H9 (cell line): ENCODE measurements at regions not wholly inside any gene's neighbourhood (a gene's known extent, or its start where the extent isn't known, plus 50 kb on each side); places are given as distances from the start of the nearest gene placed in this dataset.

Experiments
- DNase-seq: peaks from one replicate; pipeline ENCODE4 v3.0.0-alpha.2; 2017
- H2AFZ ChIP-seq: one replicate; pipeline ENCODE4 v1.6.1; 2013; ENCODE audit warnings: mild to moderate bottlenecking, low read length, control low read depth, moderate library complexity
- H2AK5ac ChIP-seq: 2 replicates; pipeline ENCODE4 v1.6.1; 2013; ENCODE audit warnings: low read length, control low read depth, mixed read lengths; ENCODE audit not compliant: insufficient read length
- H2BK120ac ChIP-seq: one replicate; pipeline ENCODE4 v1.6.1; 2013; ENCODE audit warnings: low read depth, mild to moderate bottlenecking, low read length, control low read depth, inconsistent platforms; ENCODE audit not compliant: poor library complexity, severe bottlenecking
- H2BK12ac ChIP-seq: 2 replicates; pipeline ENCODE4 v1.6.1; 2013; ENCODE audit warnings: low read length, control low read depth, mixed read lengths, low read depth; ENCODE audit not compliant: insufficient read length
- H2BK15ac ChIP-seq: 2 replicates; pipeline ENCODE4 v1.6.1; 2013; ENCODE audit warnings: low read depth, low read length, control low read depth
- H2BK20ac ChIP-seq: one replicate; pipeline ENCODE4 v1.6.1; 2013; ENCODE audit warnings: low read depth, mild to moderate bottlenecking, low read length, control low read depth, inconsistent platforms; ENCODE audit not compliant: poor library complexity, severe bottlenecking
- H2BK5ac ChIP-seq: 2 replicates; pipeline ENCODE4 v1.6.1; 2013; ENCODE audit warnings: low read length, control low read depth, mixed read lengths; ENCODE audit not compliant: insufficient read length
- H3K14ac ChIP-seq: 2 replicates; pipeline ENCODE4 v1.6.1; 2013; ENCODE audit warnings: low read length, control low read depth; ENCODE audit not compliant: insufficient read depth
- H3K18ac ChIP-seq: 2 replicates; pipeline ENCODE4 v1.6.1; 2013; ENCODE audit warnings: low read depth, mild to moderate bottlenecking, mixed read lengths, low read length, control low read depth; ENCODE audit not compliant: insufficient read length
- H3K23ac ChIP-seq: 2 replicates; pipeline ENCODE4 v1.6.1; 2013; ENCODE audit warnings: low read length, control low read depth, mixed read lengths, low read depth; ENCODE audit not compliant: insufficient read length
- H3K23me2 ChIP-seq: 2 replicates; pipeline ENCODE4 v1.6.1; 2013; ENCODE audit warnings: low read depth, mild to moderate bottlenecking, mixed read lengths, low read length, control low read depth; ENCODE audit not compliant: insufficient read length, poor library complexity, severe bottlenecking
- H3K27ac ChIP-seq: 2 replicates; pipeline ENCODE4 v1.5.1; 2013; ENCODE audit warnings: low read length, control low read depth, mixed read lengths, low read depth; ENCODE audit not compliant: insufficient read length
- H3K27me3 ChIP-seq: 2 replicates; pipeline ENCODE4 v1.6.1; 2013; ENCODE audit warnings: low read length, control low read depth, inconsistent platforms; ENCODE audit not compliant: insufficient read depth
- H3K4ac ChIP-seq: 2 replicates; pipeline ENCODE4 v1.6.1; 2013; ENCODE audit warnings: low read depth, mild to moderate bottlenecking, control low read depth, inconsistent platforms, low read length, moderate library complexity
- H3K4me1 ChIP-seq: 2 replicates; pipeline ENCODE4 v1.6.1; 2013; ENCODE audit warnings: low read length, control low read depth, inconsistent platforms; ENCODE audit not compliant: insufficient read depth
- H3K4me2 ChIP-seq: 2 replicates; pipeline ENCODE4 v1.6.1; 2013; ENCODE audit warnings: low read length, control low read depth, mixed read lengths; ENCODE audit not compliant: insufficient read length, insufficient read depth
- H3K56ac ChIP-seq: 2 replicates; pipeline ENCODE4 v1.6.1; 2013; ENCODE audit warnings: low read depth, mild to moderate bottlenecking, mixed read lengths, low read length, control low read depth; ENCODE audit not compliant: insufficient read length
- H3K79me1 ChIP-seq: 2 replicates; pipeline ENCODE4 v1.6.1; 2013; ENCODE audit warnings: low read depth, mild to moderate bottlenecking, moderate library complexity, low read length, control low read depth, inconsistent platforms; ENCODE audit not compliant: insufficient read depth, poor library complexity, severe bottlenecking
- H3K79me2 ChIP-seq: 2 replicates; pipeline ENCODE4 v1.6.1; 2013; ENCODE audit warnings: low read length, control low read depth, inconsistent platforms; ENCODE audit not compliant: insufficient read depth
- H3K9ac ChIP-seq: 2 replicates; pipeline ENCODE4 v1.6.1; 2013; ENCODE audit warnings: low read length, control low read depth, mixed read lengths; ENCODE audit not compliant: insufficient read length; ENCODE audit errors: extremely low read depth
- H3K9me3 ChIP-seq: one replicate; pipeline ENCODE4 v1.6.1; 2013; ENCODE audit warnings: low read depth, low read length, inconsistent platforms; ENCODE audit not compliant: control insufficient read depth
- H3T11ph ChIP-seq: one replicate; pipeline ENCODE4 v1.6.1; 2013; ENCODE audit warnings: mild to moderate bottlenecking, low read length, control low read depth, inconsistent platforms
- H4K20me1 ChIP-seq: one replicate; pipeline ENCODE4 v1.6.1; 2013; ENCODE audit not compliant: control insufficient read depth, insufficient read length, insufficient read depth
- H4K5ac ChIP-seq: 2 replicates; pipeline ENCODE4 v1.6.1; 2013; ENCODE audit warnings: low read depth, mild to moderate bottlenecking, mixed read lengths, low read length, control low read depth; ENCODE audit not compliant: insufficient read length
- H4K8ac ChIP-seq: replicated peaks from 2 replicates; pipeline ENCODE4 v1.6.1; 2013; ENCODE audit warnings: low read length, control low read depth, mixed read lengths, low read depth; ENCODE audit not compliant: insufficient read length
- H4K91ac ChIP-seq: 2 replicates; pipeline ENCODE4 v1.6.1; 2013; ENCODE audit warnings: low read depth, mild to moderate bottlenecking, moderate library complexity, mixed read lengths, low read length, control low read depth; ENCODE audit not compliant: insufficient read length
- H3K27ac Mint-ChIP-seq, 3 experiments: 2 replicates in 2 of 3; 3 replicates in 1 of 3; pipeline ENCODE4 v1.8.0; 2020 to 2021; ENCODE audit warnings: mixed read lengths in 3 of 3, mild to moderate bottlenecking in 1 of 3, moderate library complexity in 1 of 3
- H3K27me3 Mint-ChIP-seq: 2 replicates; pipeline ENCODE4 v1.8.0; 2021; ENCODE audit warnings: low read depth, mild to moderate bottlenecking, moderate library complexity, mixed read lengths
- H3K36me3 Mint-ChIP-seq, 3 experiments: 2 replicates in 2 of 3; 3 replicates in 1 of 3; pipeline ENCODE4 v1.8.0; 2020 to 2021; ENCODE audit warnings: low read depth in 3 of 3, mixed read lengths in 3 of 3; ENCODE audit not compliant: insufficient read depth in 1 of 3
- H3K4me1 Mint-ChIP-seq, 2 experiments: 2 replicates each; pipeline ENCODE4 v1.8.0; 2020; ENCODE audit warnings: mixed read lengths in 2 of 2
- H3K4me3 Mint-ChIP-seq, 2 experiments: 2 replicates in 1 of 2; 3 replicates in 1 of 2; pipeline ENCODE4 v1.8.0; 2020 to 2021; ENCODE audit warnings: mild to moderate bottlenecking in 2 of 2, mixed read lengths in 2 of 2, moderate library complexity in 1 of 2
- H3K9me3 Mint-ChIP-seq, 2 experiments: 2 replicates in 1 of 2; 3 replicates in 1 of 2; pipeline ENCODE4 v1.8.0; 2020; ENCODE audit warnings: mild to moderate bottlenecking in 2 of 2, mixed read lengths in 2 of 2, moderate library complexity in 1 of 2
- WGBS: extraction: QIAGEN DNeasy Blood & Tissue Kit; methylation state at CpG from one replicate; pipeline ENCODE4 v1.1.7; 2013; ENCODE audit warnings: missing lambda C conversion rate, low lambda C conversion rate, mixed read lengths; ENCODE audit not compliant: insufficient read length; ENCODE audit errors: extremely low coverage; 5-methylcytosine and 5-hydroxymethylcytosine counted together
- TF ChIP-seq, protein P1 (sequence below): fragments of 200-600 bp; sonication (generic); conservative IDR thresholded peaks from 3 replicates; pipeline ENCODE4 v1.8.0; 2021; ENCODE audit warnings: antibody characterized with exemption, mild to moderate bottlenecking

DNA sequence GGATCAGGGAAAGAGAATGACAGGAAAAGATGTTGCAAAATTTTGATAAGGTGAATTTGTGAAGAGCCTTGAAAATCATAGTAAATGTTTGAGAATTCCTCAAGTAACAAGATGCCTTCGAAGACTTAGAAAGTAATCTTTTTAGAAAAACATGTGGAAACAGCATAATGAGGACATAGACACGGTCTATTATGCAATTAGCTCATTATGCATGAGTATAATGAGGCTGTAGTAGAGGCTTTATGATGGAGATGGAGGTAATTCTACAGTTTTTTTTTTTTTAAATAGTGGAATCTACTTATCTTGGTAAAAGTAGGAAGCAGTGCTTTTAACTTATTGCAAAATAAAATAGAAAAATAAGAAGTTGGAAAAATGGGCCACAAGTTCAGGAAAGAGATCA is 1329.1 kb upstream of the SPRY2 start:
- no peak overlapping the region for H4K5ac ChIP-seq
- H3K27me3 ChIP-seq: no peaks in the 10 kb centered on the region
- no peaks in the 10 kb centered on the region for H3K79me1 ChIP-seq
- Mint-ChIP-seq H3K36me3 (no peaks in the 10 kb centered on the region; a peak in 1 of 7 replicates), H3K4me3 (no peak overlapping the region; a peak in 1 of 5 replicates), H3K27ac (peak overlapping the region; percentile 0 to 65 (median 13); a peak in 5 of 7 replicates), H3K4me1 (peaks cover 27% of the 10 kb centered on the region in 2 experiments), H3K9me3 (no peaks in the 10 kb centered on the region), H3K27me3 (no peaks in the 10 kb centered on the region)
- no peak overlapping the region for H4K91ac ChIP-seq
- H2BK15ac ChIP-seq: no peak overlapping the region
- no peaks in the 10 kb centered on the region for H4K20me1 ChIP-seq
- H3K56ac ChIP-seq: no peak overlapping the region
- H4K8ac ChIP-seq: no peak overlapping the region
- H2BK120ac ChIP-seq: no peak overlapping the region
- H3K23ac ChIP-seq: no peak overlapping the region
- no peak overlapping the region for H2BK5ac ChIP-seq
- H3K23me2 ChIP-seq: no peaks in the 10 kb centered on the region
- DNase-seq: no peak
- H3K27ac ChIP-seq: no peak overlapping the region
- H3K4me1 ChIP-seq: peaks cover 4% of the 10 kb centered on the region; the same call in 1 of the 2 replicates
- H3K18ac ChIP-seq: no peak overlapping the region
- H2AK5ac ChIP-seq: no peak overlapping the region
- no peak overlapping the region for H2BK12ac ChIP-seq
- H3K9ac ChIP-seq: no peak overlapping the region
- no peak overlapping the region for H2AFZ ChIP-seq
- H3K4ac ChIP-seq: no peak overlapping the region
- H3K9me3 ChIP-seq: no peaks in the 10 kb centered on the region
- no peak overlapping the region for H3K14ac ChIP-seq
- TF ChIP-seq, protein P1, sequence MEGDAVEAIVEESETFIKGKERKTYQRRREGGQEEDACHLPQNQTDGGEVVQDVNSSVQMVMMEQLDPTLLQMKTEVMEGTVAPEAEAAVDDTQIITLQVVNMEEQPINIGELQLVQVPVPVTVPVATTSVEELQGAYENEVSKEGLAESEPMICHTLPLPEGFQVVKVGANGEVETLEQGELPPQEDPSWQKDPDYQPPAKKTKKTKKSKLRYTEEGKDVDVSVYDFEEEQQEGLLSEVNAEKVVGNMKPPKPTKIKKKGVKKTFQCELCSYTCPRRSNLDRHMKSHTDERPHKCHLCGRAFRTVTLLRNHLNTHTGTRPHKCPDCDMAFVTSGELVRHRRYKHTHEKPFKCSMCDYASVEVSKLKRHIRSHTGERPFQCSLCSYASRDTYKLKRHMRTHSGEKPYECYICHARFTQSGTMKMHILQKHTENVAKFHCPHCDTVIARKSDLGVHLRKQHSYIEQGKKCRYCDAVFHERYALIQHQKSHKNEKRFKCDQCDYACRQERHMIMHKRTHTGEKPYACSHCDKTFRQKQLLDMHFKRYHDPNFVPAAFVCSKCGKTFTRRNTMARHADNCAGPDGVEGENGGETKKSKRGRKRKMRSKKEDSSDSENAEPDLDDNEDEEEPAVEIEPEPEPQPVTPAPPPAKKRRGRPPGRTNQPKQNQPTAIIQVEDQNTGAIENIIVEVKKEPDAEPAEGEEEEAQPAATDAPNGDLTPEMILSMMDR: no peak
- H3K4me2 ChIP-seq: no peak overlapping the region
- WGBS: no CpG with 5 or more reads among the region's 2 CpGs
- H3T11ph ChIP-seq: no peak overlapping the region
- no peaks in the 10 kb centered on the region for H3K79me2 ChIP-seq
- H2BK20ac ChIP-seq: no peak overlapping the region
